Epithelial cell of prostate (primary cell): ENCODE measurements at regions not wholly inside any gene's neighbourhood (a gene's known extent, or its start where the extent isn't known, plus 50 kb on each side); places are given as distances from the start of the nearest gene placed in this dataset.
A peak's percentile ranks its signal among the peaks of the same experiment; 100 is the strongest.

ENCODE experiments used
- DNase-seq: peaks from one replicate; pipeline ENCODE4 v3.0.0-alpha.2; 2011; ENCODE audit warnings: low read depth, low spot score
- H3K27ac ChIP-seq: fragments of 450-650 bp; 2 replicates; pipeline ENCODE4 v1.5.1; 2017; ENCODE audit warnings: mild to moderate bottlenecking

- no peak for DNase-seq
- H3K27ac ChIP-seq = no peak overlapping the region
Observed at GRCh38 chr10:16316733-16317390, 119.9 kb upstream of the PTER start.

DNA sequence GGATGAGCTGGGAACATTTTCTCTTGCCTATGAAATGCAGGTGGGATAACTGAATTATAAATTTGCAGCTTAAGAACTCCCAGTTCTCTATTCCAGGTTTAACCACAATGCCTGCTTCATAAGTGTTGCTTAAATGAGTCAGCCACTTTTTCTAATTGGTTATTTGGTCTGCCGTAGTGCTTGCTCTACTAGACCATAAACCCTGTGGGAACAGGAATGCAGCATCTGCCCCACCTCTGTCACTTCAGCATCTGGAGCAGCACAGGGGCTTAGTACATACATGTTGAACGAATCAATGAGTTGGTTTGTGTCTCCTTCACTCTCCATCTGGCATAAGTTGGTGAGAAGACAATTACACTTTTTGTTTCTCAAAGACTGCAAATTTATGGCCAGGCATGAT is 95.2 kb upstream of the PTER start:
- DNase-seq = peak; percentile 24
- no peak overlapping the region for H3K27ac ChIP-seq

GRCh38 chr10:16348891-16349290 is 87.9 kb upstream of the PTER start:
- no peak for DNase-seq
- H3K27ac ChIP-seq = no peak overlapping the region

- DNase-seq = no peak
Observed at GRCh38 chr10:16352146-16352545, 84.7 kb upstream of the PTER start.

DNA sequence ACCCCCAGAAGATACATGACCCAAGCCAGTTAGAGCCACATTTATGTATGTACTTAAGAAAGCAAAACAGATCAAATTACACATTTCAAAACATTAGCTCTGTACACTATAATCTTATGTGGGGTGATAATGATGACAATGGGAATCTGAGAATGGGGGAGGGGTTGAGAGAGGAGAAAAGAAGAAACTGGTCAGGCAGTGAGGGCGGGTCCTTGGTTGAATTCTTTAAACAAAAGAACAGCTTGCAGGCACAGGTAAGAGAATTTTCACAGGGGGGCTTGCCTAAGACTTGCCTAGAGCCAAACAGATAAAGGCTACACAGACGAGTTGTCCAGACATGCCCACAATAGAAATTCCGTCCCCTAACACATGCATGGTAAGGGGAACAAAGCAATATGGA is 76.8 kb upstream of the PTER start:
- no peak overlapping the region for H3K27ac ChIP-seq
- DNase-seq = no peak

More at GRCh38 chr10:16352146-16352545, 84.7 kb upstream of the PTER start:
- H3K27ac ChIP-seq = no peak overlapping the region

- DNase-seq = no peak
- no peak overlapping the region for H3K27ac ChIP-seq
Observed at GRCh38 chr10:16360425-16360824, 76.4 kb upstream of the PTER start.

GRCh38 chr10:16361086-16361485 is 75.7 kb upstream of the PTER start:
- DNase-seq = no peak
- H3K27ac ChIP-seq = no peak overlapping the region

DNA sequence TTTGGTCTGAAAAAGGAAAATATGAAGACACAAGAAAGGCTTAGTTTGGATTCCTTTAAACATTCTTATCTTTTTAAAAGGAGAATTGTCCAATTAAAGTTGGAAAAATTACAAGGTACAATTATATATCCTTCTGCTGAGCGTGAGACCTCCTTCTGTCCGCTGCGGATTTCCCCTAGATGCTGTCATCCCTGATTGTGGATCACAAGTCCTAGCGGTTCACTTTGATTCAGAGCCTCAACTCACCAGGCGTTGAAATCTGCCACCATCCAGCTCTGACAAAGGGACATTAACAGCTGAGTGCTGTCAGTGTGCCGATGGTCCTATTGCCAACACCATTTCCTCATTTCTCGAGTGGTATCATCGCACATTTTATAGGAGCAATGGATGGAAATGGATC is 73.1 kb upstream of the PTER start:
- no peak overlapping the region for H3K27ac ChIP-seq
- no peak for DNase-seq

DNA sequence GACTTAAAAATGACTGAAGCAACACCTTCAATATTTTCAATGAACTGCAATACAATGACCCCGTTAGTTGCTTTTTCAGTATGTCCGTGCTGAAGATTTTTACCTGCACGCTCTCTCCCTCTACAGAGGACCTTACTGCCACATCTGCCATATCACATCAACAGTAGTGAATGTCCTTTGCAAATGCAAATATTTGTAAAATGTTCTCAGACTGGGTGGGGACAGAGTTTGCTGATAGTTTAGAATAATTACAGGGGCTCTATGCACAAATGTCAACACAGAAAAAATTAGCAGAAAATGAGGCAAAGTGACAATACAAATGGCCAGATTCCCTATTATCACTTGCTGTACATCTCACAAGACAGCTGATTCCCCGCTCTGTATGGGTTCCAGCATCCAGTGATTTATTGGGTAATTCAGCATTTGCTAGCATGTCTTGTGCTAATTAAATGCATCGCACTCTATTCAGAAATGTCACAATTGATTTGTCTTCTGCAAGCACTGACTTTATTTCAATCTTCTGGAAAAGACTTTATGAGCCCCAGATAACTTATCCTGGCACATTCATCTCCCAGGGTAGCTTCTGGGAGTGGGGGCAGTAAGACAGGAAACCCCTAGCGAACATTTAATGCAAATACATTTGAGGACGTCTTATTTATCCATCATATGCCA is 69.1 kb upstream of the PTER start:
- no peak for DNase-seq
- H3K27ac ChIP-seq = no peak overlapping the region

DNA sequence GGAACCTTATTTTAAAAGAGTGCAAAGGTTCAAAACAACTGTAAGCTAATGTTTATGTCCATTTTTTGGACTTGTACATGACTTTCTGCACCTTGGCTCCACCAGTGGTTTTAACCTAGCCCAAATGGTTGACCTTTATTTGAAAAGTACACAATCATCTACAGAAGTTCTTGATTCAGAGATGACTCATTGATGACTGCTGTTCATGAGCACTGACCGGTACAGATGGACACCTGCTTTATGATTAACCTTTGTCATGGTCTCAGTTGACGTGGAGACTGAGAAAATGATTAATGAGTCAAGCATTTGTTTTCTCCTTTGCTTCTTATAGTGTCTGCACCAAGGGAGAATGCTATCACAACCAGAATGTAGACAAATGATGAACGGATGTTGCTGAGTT is 55.7 kb upstream of the PTER start:
- H3K27ac ChIP-seq = peak overlapping the region; percentile 55
- peak; percentile 36 for DNase-seq

GRCh38 chr10:16384021-16384420 is 52.8 kb upstream of the PTER start:
- DNase-seq = no peak
- no peak overlapping the region for H3K27ac ChIP-seq

- no peak for DNase-seq
- no peak overlapping the region for H3K27ac ChIP-seq
Observed at GRCh38 chr10:16386855-16387254, 50.0 kb upstream of the PTER start.
